Smooth muscle cell (in vitro differentiated cells): ENCODE measurements at regions not wholly inside any gene's neighbourhood (a gene's known extent, or its start where the extent isn't known, plus 50 kb on each side); places are given as distances from the start of the nearest gene placed in this dataset.

ENCODE experiments used
- DNase-seq: peaks from one replicate; lab custom pipeline; 2025; ENCODE audit not compliant: unreplicated experiment; lab: John Stamatoyannopoulos, UW
- H2AFZ ChIP-seq: fragments of 200-600 bp; sonication (generic); 2 replicates; pipeline ENCODE4 v1.6.0; 2016; ENCODE audit warnings: antibody characterized with exemption, low read depth, mild to moderate bottlenecking
- H3F3A ChIP-seq: fragments of 200-600 bp; sonication (generic); 2 replicates; pipeline ENCODE4 v1.6.0; 2017; ENCODE audit warnings: antibody characterized with exemption, low read depth
- H3K27ac ChIP-seq: fragments of 200-600 bp; sonication (generic); 2 replicates; pipeline ENCODE4 v1.5.1; 2016; ENCODE audit warnings: low read depth, mild to moderate bottlenecking
- H3K27me3 ChIP-seq: fragments of 200-600 bp; sonication (generic); 2 replicates; pipeline ENCODE4 v1.6.1; 2016; ENCODE audit warnings: low read depth, mild to moderate bottlenecking
- H3K36me3 ChIP-seq: fragments of 200-600 bp; sonication (generic); 2 replicates; pipeline ENCODE4 v1.5.1; 2016; ENCODE audit warnings: low read depth
- H3K4me1 ChIP-seq: fragments of 200-600 bp; sonication (generic); 2 replicates; pipeline ENCODE4 v1.5.1; 2016; ENCODE audit warnings: low read depth
- H3K4me2 ChIP-seq: fragments of 200-600 bp; sonication (generic); 2 replicates; pipeline ENCODE4 v1.6.0; 2016; ENCODE audit warnings: mild to moderate bottlenecking
- H3K4me3 ChIP-seq: fragments of 200-600 bp; sonication (generic); 2 replicates; pipeline ENCODE4 v1.5.1; 2016; ENCODE audit warnings: mild to moderate bottlenecking
- H3K79me2 ChIP-seq: fragments of 200-600 bp; sonication (generic); 2 replicates; pipeline ENCODE4 v1.6.0; 2016; ENCODE audit warnings: low read depth, mild to moderate bottlenecking
- H3K9ac ChIP-seq: fragments of 200-600 bp; sonication (generic); 2 replicates; pipeline ENCODE4 v1.6.0; 2016; ENCODE audit warnings: low read depth
- H3K9me3 ChIP-seq: fragments of 200-600 bp; sonication (generic); replicated peaks from 2 replicates; pipeline ENCODE4 v1.5.1; 2016; ENCODE audit warnings: low read depth
- H4K20me1 ChIP-seq: fragments of 200-600 bp; sonication (generic); 2 replicates; pipeline ENCODE4 v1.6.0; 2016; ENCODE audit warnings: low read depth
- CTCF ChIP-seq: fragments of 200-600 bp; sonication (generic); IDR thresholded peaks from 2 replicates; pipeline ENCODE4 v1.5.1; 2017; ENCODE audit warnings: borderline replicate concordance, mild to moderate bottlenecking, antibody characterized with exemption; ENCODE audit not compliant: insufficient read depth, poor library complexity, severe bottlenecking
- WGBS: methylation state at CpG from one replicate; pipeline ENCODE4 v1.1.7; 2016; ENCODE audit warnings: low lambda C conversion rate; 5-methylcytosine and 5-hydroxymethylcytosine counted together

- Histone ChIP-seq H2AFZ (no peak overlapping the region), H3K4me2 (no peak overlapping the region), H3K27me3 (peaks cover 66% of the 10 kb centered on the region), H3K36me3 (no peaks in the 10 kb centered on the region), H4K20me1 (no peaks in the 10 kb centered on the region), H3F3A (no peaks in the 10 kb centered on the region), H3K27ac (no peak overlapping the region), H3K4me1 (no peaks in the 10 kb centered on the region), H3K9ac (no peak overlapping the region), H3K9me3 (no peaks in the 10 kb centered on the region), H3K4me3 (no peak overlapping the region), H3K79me2 (no peaks in the 10 kb centered on the region)
- peak; percentile 79 for TF ChIP-seq CTCF
- 6% methylated on average over 9 of the region's 9 CpGs for WGBS
- no peak for DNase-seq
Measured at GRCh38 chr15:98177966-98178592, 217.6 kb downstream of the ARRDC4 start.

GRCh38 chr15:98178861-98179260 is 218.4 kb downstream of the ARRDC4 start:
- H3K4me1 ChIP-seq: no peaks in the 10 kb centered on the region
- no peak for TF ChIP-seq CTCF
- no peak overlapping the region for H3K4me3 ChIP-seq
- H3K27me3 ChIP-seq: peaks cover 72% of the 10 kb centered on the region
- 70% methylated on average over 7 of the region's 7 CpGs for WGBS
- H3K36me3 ChIP-seq: no peaks in the 10 kb centered on the region
- no peak overlapping the region for H3K4me2 ChIP-seq
- H3K9ac ChIP-seq: no peak overlapping the region
- H3K79me2 ChIP-seq: no peaks in the 10 kb centered on the region
- no peak overlapping the region for H3K27ac ChIP-seq
- H2AFZ ChIP-seq: no peak overlapping the region
- no peak for DNase-seq
- H3F3A ChIP-seq: no peaks in the 10 kb centered on the region
- no peaks in the 10 kb centered on the region for H4K20me1 ChIP-seq
- H3K9me3 ChIP-seq: no peaks in the 10 kb centered on the region

- Histone ChIP-seq H3K79me2 (no peaks in the 10 kb centered on the region), H3K4me3 (no peak overlapping the region), H3K27me3 (peaks cover 45% of the 10 kb centered on the region), H4K20me1 (no peaks in the 10 kb centered on the region), H3K9me3 (no peaks in the 10 kb centered on the region), H3K36me3 (no peaks in the 10 kb centered on the region), H3K9ac (no peak overlapping the region), H3K4me1 (no peaks in the 10 kb centered on the region), H3K27ac (no peak overlapping the region), H2AFZ (no peak overlapping the region), H3K4me2 (no peak overlapping the region), H3F3A (no peaks in the 10 kb centered on the region)
- DNase-seq: no peak
- 85% methylated on average over 7 of the region's 7 CpGs for WGBS
- TF ChIP-seq CTCF: no peak
Measured at GRCh38 chr15:98187549-98187948, 227.0 kb downstream of the ARRDC4 start.

GRCh38 chr15:98190914-98191313 is 230.4 kb downstream of the ARRDC4 start:
- Histone ChIP-seq H3K4me3 (no peak overlapping the region), H3K27ac (no peak overlapping the region), H3K79me2 (no peaks in the 10 kb centered on the region), H3K9ac (no peak overlapping the region), H3F3A (no peaks in the 10 kb centered on the region), H3K27me3 (peaks cover 34% of the 10 kb centered on the region), H3K4me2 (no peak overlapping the region), H3K9me3 (no peaks in the 10 kb centered on the region), H4K20me1 (no peaks in the 10 kb centered on the region), H3K36me3 (no peaks in the 10 kb centered on the region), H3K4me1 (no peaks in the 10 kb centered on the region), H2AFZ (no peak overlapping the region)
- TF ChIP-seq CTCF: no peak
- WGBS: 84% methylated on average over 2 of the region's 2 CpGs
- no peak for DNase-seq
